ENCODE measurements at regions not wholly inside any gene's neighbourhood (a gene's known extent, or its start where the extent isn't known, plus 50 kb on each side); places are given as distances from the start of the nearest gene placed in this dataset.

- Mint-ChIP-seq H3K4me1 (peaks cover 30% of the 10 kb centered on the region), H3K9me3 (no peaks in the 10 kb centered on the region), H3K27ac (ENCODE audit: unreplicated experiment) (no peak overlapping the region), H3K4me3 (no peak overlapping the region), H3K27me3 (ENCODE audit: low read depth) (peaks cover 2% of the 10 kb centered on the region), H3K36me3 (ENCODE audit: low read depth) (no peaks in the 10 kb centered on the region)
- DNase-seq (ENCODE audit: low read depth, low spot score) = no peak
- no peak for TF ChIP-seq CTCF (conservative IDR thresholded peaks at IDR 0.05)
Measured at GRCh38 chr2:236744281-236744705, 174.7 kb downstream of the ACKR3 start.

GRCh38 chr2:236744716-236745115 lies 175.1 kb downstream of the ACKR3 start:
- no peak for DNase-seq (ENCODE audit: low read depth, low spot score)
- H3K4me3 Mint-ChIP-seq = no peak overlapping the region
- no peak for TF ChIP-seq CTCF (conservative IDR thresholded peaks at IDR 0.05)
- H3K27me3 Mint-ChIP-seq (ENCODE audit: low read depth) = peaks cover 2% of the 10 kb centered on the region
- H3K27ac Mint-ChIP-seq (ENCODE audit: unreplicated experiment) = no peak overlapping the region
- H3K4me1 Mint-ChIP-seq = peaks cover 33% of the 10 kb centered on the region
- no peaks in the 10 kb centered on the region for H3K9me3 Mint-ChIP-seq
- H3K36me3 Mint-ChIP-seq (ENCODE audit: low read depth) = no peaks in the 10 kb centered on the region

- H3K27me3 Mint-ChIP-seq (ENCODE audit: low read depth) = no peaks in the 10 kb centered on the region
- H3K27ac Mint-ChIP-seq (ENCODE audit: unreplicated experiment) = no peak overlapping the region
Measured at GRCh38 chr2:236745420-236746210, 176.0 kb downstream of the ACKR3 start.

GRCh38 chr2:236746833-236747232 lies 177.2 kb downstream of the ACKR3 start:
- Mint-ChIP-seq H3K27me3 (ENCODE audit: low read depth) (no peaks in the 10 kb centered on the region), H3K4me3 (no peak overlapping the region), H3K27ac (ENCODE audit: unreplicated experiment) (peak overlapping the region; percentile 67), H3K9me3 (no peaks in the 10 kb centered on the region), H3K36me3 (ENCODE audit: low read depth) (no peaks in the 10 kb centered on the region), H3K4me1 (peaks cover 33% of the 10 kb centered on the region)
- no peak for TF ChIP-seq CTCF (conservative IDR thresholded peaks at IDR 0.05)
- DNase-seq (ENCODE audit: low read depth, low spot score) = no peak

More at GRCh38 chr2:236745420-236746210, 176.0 kb downstream of the ACKR3 start:
- TF ChIP-seq CTCF (conservative IDR thresholded peaks at IDR 0.05) = no peak
- DNase-seq (ENCODE audit: low read depth, low spot score) = no peak
- peaks cover 33% of the 10 kb centered on the region for H3K4me1 Mint-ChIP-seq
- H3K9me3 Mint-ChIP-seq = no peaks in the 10 kb centered on the region
- H3K4me3 Mint-ChIP-seq = no peak overlapping the region
- no peaks in the 10 kb centered on the region for H3K36me3 Mint-ChIP-seq (ENCODE audit: low read depth)

GRCh38 chr2:236747426-236747825 lies 177.8 kb downstream of the ACKR3 start:
- no peaks in the 10 kb centered on the region for H3K27me3 Mint-ChIP-seq (ENCODE audit: low read depth)
- peaks cover 33% of the 10 kb centered on the region for H3K4me1 Mint-ChIP-seq
- no peaks in the 10 kb centered on the region for H3K9me3 Mint-ChIP-seq
- no peak for TF ChIP-seq CTCF (conservative IDR thresholded peaks at IDR 0.05)
- H3K27ac Mint-ChIP-seq (ENCODE audit: unreplicated experiment) = no peak overlapping the region
- no peak for DNase-seq (ENCODE audit: low read depth, low spot score)
- H3K4me3 Mint-ChIP-seq = no peak overlapping the region
- no peaks in the 10 kb centered on the region for H3K36me3 Mint-ChIP-seq (ENCODE audit: low read depth)

Data from neural crest cell (in vitro differentiated cells).